MM.1S (cell line): ENCODE measurements at regions not wholly inside any gene's neighbourhood (a gene's known extent, or its start where the extent isn't known, plus 50 kb on each side); places are given as distances from the start of the nearest gene placed in this dataset.

Experiments
- DNase-seq: peaks from one replicate; pipeline ENCODE4 v3.0.0-alpha.2; 2015
- H2AFZ ChIP-seq: fragments of 300-600 bp; sonication (generic); 2 replicates; pipeline ENCODE4 v1.6.0; 2016; ENCODE audit warnings: antibody characterized with exemption, low read length
- H3F3A ChIP-seq: fragments of 300-600 bp; sonication (generic); 2 replicates; pipeline ENCODE4 v1.6.1; 2016; ENCODE audit warnings: mild to moderate bottlenecking, antibody characterized with exemption, low read length, moderate library complexity, mixed read lengths; ENCODE audit not compliant: insufficient read depth
- H3K27ac ChIP-seq: fragments of 300-600 bp; sonication (generic); 2 replicates; pipeline ENCODE4 v1.5.1; 2016; ENCODE audit warnings: mild to moderate bottlenecking, low read length
- H3K27me3 ChIP-seq: fragments of 300-600 bp; sonication (generic); replicated peaks from 2 replicates; pipeline ENCODE4 v1.6.0; 2016; ENCODE audit warnings: low read length; ENCODE audit not compliant: insufficient read depth
- H3K36me3 ChIP-seq: fragments of 300-600 bp; sonication (generic); replicated peaks from 2 replicates; pipeline ENCODE4 v1.6.1; 2016; ENCODE audit warnings: mild to moderate bottlenecking, low read length, mixed read lengths; ENCODE audit not compliant: insufficient read depth
- H3K4me1 ChIP-seq: fragments of 300-600 bp; sonication (generic); 2 replicates; pipeline ENCODE4 v1.6.1; 2016; ENCODE audit warnings: low read length, mixed read lengths
- H3K4me2 ChIP-seq: fragments of 300-600 bp; sonication (generic); 2 replicates; pipeline ENCODE4 v1.6.0; 2016; ENCODE audit warnings: low read depth, low read length
- H3K4me3 ChIP-seq: fragments of 300-600 bp; sonication (generic); 2 replicates; pipeline ENCODE4 v1.5.1; 2016; ENCODE audit warnings: low read length, mixed read lengths
- H3K79me2 ChIP-seq: fragments of 300-600 bp; sonication (generic); 2 replicates; pipeline ENCODE4 v1.6.1; 2016; ENCODE audit warnings: mixed run types, low read length, mixed read lengths
- H3K9ac ChIP-seq: fragments of 300-600 bp; sonication (generic); 2 replicates; pipeline ENCODE4 v1.6.1; 2016; ENCODE audit warnings: low read length, mixed read lengths
- H3K9me2 ChIP-seq: fragments of 300-600 bp; sonication (generic); replicated peaks from 2 replicates; pipeline ENCODE4 v1.6.1; 2016; ENCODE audit warnings: mild to moderate bottlenecking, low read length, mixed read lengths; ENCODE audit not compliant: insufficient read depth
- H3K9me3 ChIP-seq: fragments of 300-600 bp; sonication (generic); replicated peaks from 2 replicates; pipeline ENCODE4 v1.6.1; 2016; ENCODE audit warnings: mild to moderate bottlenecking, low read length, mixed read lengths; ENCODE audit not compliant: insufficient read depth
- H4K20me1 ChIP-seq: fragments of 300-600 bp; sonication (generic); 2 replicates; pipeline ENCODE4 v1.6.1; 2016; ENCODE audit warnings: mild to moderate bottlenecking, low read length, moderate library complexity, mixed read lengths; ENCODE audit not compliant: insufficient read depth
- CTCF ChIP-seq: fragments of 300-600 bp; sonication (generic); IDR thresholded peaks from 2 replicates; pipeline ENCODE4 v1.5.1; 2016; ENCODE audit warnings: antibody characterized with exemption, low read length, mixed read lengths
- EZH2 ChIP-seq: fragments of 300-600 bp; sonication (generic); optimal IDR thresholded peaks from 2 replicates; pipeline ENCODE3; 2017; ENCODE audit warnings: low read depth, mild to moderate bottlenecking, antibody characterized with exemption, low read length, mixed read lengths
- EZH2phosphoT487 ChIP-seq: fragments of 300-600 bp; sonication (generic); IDR thresholded peaks from 2 replicates; pipeline ENCODE4 v1.6.1; 2018; ENCODE audit warnings: antibody characterized with exemption, low read length

GRCh38 chr1:96481409-96481808 is 240.2 kb upstream of the PTBP2 start:
- Histone ChIP-seq H3F3A (no peaks in the 10 kb centered on the region), H2AFZ (no peak overlapping the region), H3K27ac (no peak overlapping the region), H3K4me1 (no peaks in the 10 kb centered on the region), H3K27me3 (no peaks in the 10 kb centered on the region), H3K4me3 (no peak overlapping the region), H4K20me1 (no peaks in the 10 kb centered on the region), H3K79me2 (no peaks in the 10 kb centered on the region), H3K9ac (no peak overlapping the region), H3K36me3 (no peaks in the 10 kb centered on the region), H3K9me2 (no peaks in the 10 kb centered on the region), H3K4me2 (no peak overlapping the region), H3K9me3 (no peaks in the 10 kb centered on the region)
- no peak for DNase-seq
- TF ChIP-seq CTCF (no peak), EZH2 (no peak), EZH2phosphoT487 (no peak)

GRCh38 chr1:96482616-96483015 is 239.0 kb upstream of the PTBP2 start:
- Histone ChIP-seq H2AFZ (no peak overlapping the region), H4K20me1 (no peaks in the 10 kb centered on the region), H3K9ac (no peak overlapping the region), H3K27ac (no peak overlapping the region), H3K9me2 (no peaks in the 10 kb centered on the region), H3F3A (no peaks in the 10 kb centered on the region), H3K4me1 (no peaks in the 10 kb centered on the region), H3K9me3 (no peaks in the 10 kb centered on the region), H3K36me3 (no peaks in the 10 kb centered on the region), H3K27me3 (no peaks in the 10 kb centered on the region), H3K4me2 (no peak overlapping the region), H3K79me2 (no peaks in the 10 kb centered on the region), H3K4me3 (no peak overlapping the region)
- DNase-seq, result no peak
- TF ChIP-seq CTCF (no peak), EZH2 (no peak), EZH2phosphoT487 (no peak)

- no peaks in the 10 kb centered on the region for H3K36me3 ChIP-seq
- H3K79me2 ChIP-seq, result no peaks in the 10 kb centered on the region
- H3K4me3 ChIP-seq, result no peak overlapping the region
- H3K27ac ChIP-seq, result no peak overlapping the region
- H3K4me1 ChIP-seq, result no peaks in the 10 kb centered on the region
- DNase-seq, result no peak
- H2AFZ ChIP-seq, result no peak overlapping the region
- TF ChIP-seq EZH2 (no peak), EZH2phosphoT487 (no peak), CTCF (no peak)
- H3F3A ChIP-seq, result no peaks in the 10 kb centered on the region
- no peaks in the 10 kb centered on the region for H4K20me1 ChIP-seq
- no peaks in the 10 kb centered on the region for H3K9me2 ChIP-seq
- no peaks in the 10 kb centered on the region for H3K9me3 ChIP-seq
- no peaks in the 10 kb centered on the region for H3K27me3 ChIP-seq
- no peak overlapping the region for H3K4me2 ChIP-seq
- no peak overlapping the region for H3K9ac ChIP-seq
Measured at GRCh38 chr1:96487394-96487793, 234.2 kb upstream of the PTBP2 start.

- no peak overlapping the region for H3K9ac ChIP-seq
- no peaks in the 10 kb centered on the region for H3K9me2 ChIP-seq
- no peaks in the 10 kb centered on the region for H3F3A ChIP-seq
- no peaks in the 10 kb centered on the region for H3K27me3 ChIP-seq
- no peak overlapping the region for H3K4me2 ChIP-seq
- H3K4me1 ChIP-seq, result no peaks in the 10 kb centered on the region
- no peaks in the 10 kb centered on the region for H3K9me3 ChIP-seq
- no peak overlapping the region for H3K4me3 ChIP-seq
- H2AFZ ChIP-seq, result 0 out of 2 replicates have a peak overlapping the region, but pooled peaks have one; percentile 61
- no peaks in the 10 kb centered on the region for H4K20me1 ChIP-seq
- H3K36me3 ChIP-seq, result no peaks in the 10 kb centered on the region
- no peak for DNase-seq
- no peaks in the 10 kb centered on the region for H3K79me2 ChIP-seq
- TF ChIP-seq CTCF (no peak), EZH2phosphoT487 (no peak), EZH2 (no peak)
- H3K27ac ChIP-seq, result no peak overlapping the region
Measured at GRCh38 chr1:96487971-96488370, 233.6 kb upstream of the PTBP2 start.
